Thyroid gland (tissue), 4 donors: ENCODE measurements at regions not wholly inside any gene's neighbourhood (a gene's known extent, or its start where the extent isn't known, plus 50 kb on each side); places are given as distances from the start of the nearest gene placed in this dataset.

Experiments
- DNase-seq, 2 donors: peaks; one replicate each; pipeline ENCODE4 v3.0.0-alpha.2; 2019
- H3K27ac ChIP-seq, 3 donors: fragments of 200-600 bp; sonication (generic); 1 replicate in 2 of 3; 2 replicates in 1 of 3; pipeline ENCODE4 v1.5.1; 2016 to 2019; ENCODE audit warnings: mild to moderate bottlenecking in 1 of 3, moderate library complexity in 1 of 3
- H3K27me3 ChIP-seq: fragments of 200-600 bp; sonication (generic); one replicate; pipeline ENCODE4 v1.5.1; 2019
- H3K36me3 ChIP-seq, 2 donors: fragments of 200-600 bp; sonication (generic); one replicate each; pipeline ENCODE4 v1.5.1; 2016 to 2019
- H3K4me1 ChIP-seq, 2 donors: fragments of 200-600 bp; sonication (generic); one replicate each; pipeline ENCODE4 v1.5.1; 2017 to 2019
- H3K4me3 ChIP-seq, 3 donors: fragments of 200-600 bp; sonication (generic); replicated peaks in 1 of 3; 1 replicate in 2 of 3; 2 replicates in 1 of 3; pipeline ENCODE4 v1.5.1; 2016; ENCODE audit warnings: mild to moderate bottlenecking in 1 of 3
- H3K9me3 ChIP-seq: fragments of 200-600 bp; sonication (generic); one replicate; pipeline ENCODE4 v1.5.1; 2017
- CTCF ChIP-seq, 6 experiments: fragments of 200-600 bp in 3 of 6; fragments of 450-650 bp in 3 of 6; sonication (generic) in 3 of 6; IDR thresholded peaks; one replicate each; pipeline ENCODE4 v1.5.1; 2016 to 2019; ENCODE audit warnings: antibody characterized with exemption in 6 of 6, mild to moderate bottlenecking in 2 of 6, inconsistent platforms in 1 of 6, moderate library complexity in 1 of 6
- POLR2A ChIP-seq, 2 donors: fragments of 450-650 bp; IDR thresholded peaks; one replicate each; pipeline ENCODE4 v1.6.1; 2017; ENCODE audit warnings: antibody characterized with exemption in 2 of 2, mild to moderate bottlenecking in 2 of 2, moderate library complexity in 1 of 2
- WGBS, 2 donors: methylation state at CpG; one replicate each; pipeline ENCODE4 v1.1.5; 2017; 5-methylcytosine and 5-hydroxymethylcytosine counted together
- intact Hi-C: fragments of 100-400 bp; cut with DNase I; formaldehyde crosslinking; loops from one replicate; pipeline ENCODE4 v1.15.1; 2023

GRCh38 chr13:40478775-40479174, 187.7 kb downstream of the FOXO1 start:
- peak overlapping the region; percentile 80 to 84 (median 83) for H3K27ac ChIP-seq
- peaks cover 61 to 64% of the 10 kb centered on the region in 2 donors for H3K4me1 ChIP-seq
- no peaks in the 10 kb centered on the region for H3K36me3 ChIP-seq
- H3K4me3 ChIP-seq = no peak overlapping the region
- DNase-seq = no peak
- no peak for TF ChIP-seq CTCF (IDR thresholded peaks at IDR 0.05)
- TF ChIP-seq POLR2A (IDR thresholded peaks at IDR 0.05) = no peak
- H3K27me3 ChIP-seq = no peaks in the 10 kb centered on the region
- H3K9me3 ChIP-seq = no peaks in the 10 kb centered on the region
- intact Hi-C loops = no loop called here
- WGBS, 2 donors = 82 to 85% methylated on average over 7 of the region's 7 CpGs

DNA sequence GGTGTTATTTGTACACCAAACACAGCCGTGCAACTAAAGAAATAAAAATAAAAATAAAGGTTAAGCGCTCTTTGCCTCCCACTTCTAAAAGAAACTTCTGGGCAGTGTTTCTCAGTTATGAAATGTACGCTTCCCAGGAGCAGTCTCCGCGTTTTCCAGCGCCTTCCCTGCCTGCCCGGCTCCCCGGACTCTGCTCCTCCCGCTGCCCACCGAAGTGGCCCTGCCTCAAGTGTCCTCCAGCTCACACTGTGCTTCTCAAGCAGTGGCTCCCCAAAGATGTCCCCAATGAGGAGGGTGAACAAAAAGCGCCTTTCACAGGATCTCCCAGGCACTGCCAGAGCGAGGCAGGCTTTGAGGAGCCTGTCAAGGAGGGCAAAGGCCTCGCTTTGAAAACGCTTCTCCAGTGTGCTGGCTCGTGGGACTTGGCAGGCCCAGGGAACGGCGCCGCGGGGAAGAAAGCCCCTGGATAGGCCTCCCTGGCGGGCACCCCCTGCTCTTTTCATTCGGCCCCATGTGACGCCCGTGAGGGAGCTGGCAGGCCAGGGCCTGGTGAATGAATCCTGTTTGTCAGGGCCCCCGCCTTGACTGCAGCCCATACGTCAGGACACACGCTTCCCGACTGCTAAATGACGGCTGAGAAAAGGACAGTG, 187.1 kb downstream of the FOXO1 start:
- TF ChIP-seq POLR2A (IDR thresholded peaks at IDR 0.05) (no peak), CTCF (IDR thresholded peaks at IDR 0.05) (no peak)
- 52 to 73% methylated on average over 26 to 28 of the region's 28 CpGs for WGBS, 2 donors
- Histone ChIP-seq H3K4me3 (no peak overlapping the region), H3K36me3 (no peaks in the 10 kb centered on the region), H3K27me3 (no peaks in the 10 kb centered on the region), H3K9me3 (no peaks in the 10 kb centered on the region), H3K27ac (peak overlapping the region; percentile 80 to 84 (median 83)), H3K4me1 (peaks cover 67 to 69% of the 10 kb centered on the region in 2 donors)
- intact Hi-C loops = no loop called here
- peak; percentile 71 to 78 for DNase-seq

- no peak overlapping the region for H3K4me3 ChIP-seq
- TF ChIP-seq POLR2A (IDR thresholded peaks at IDR 0.05) = peak in 1 of 2 donors; percentile 14
- no peak for TF ChIP-seq CTCF (IDR thresholded peaks at IDR 0.05)
- WGBS, 2 donors = 33 to 46% methylated on average over 19 of the region's 19 CpGs
- peak overlapping the region; percentile 80 to 84 (median 83) for H3K27ac ChIP-seq
- DNase-seq = peak; percentile 47 to 50
- peaks cover 69 to 75% of the 10 kb centered on the region in 2 donors for H3K4me1 ChIP-seq
- intact Hi-C loops = no loop called here
- H3K27me3 ChIP-seq = no peaks in the 10 kb centered on the region
- no peaks in the 10 kb centered on the region for H3K36me3 ChIP-seq
- H3K9me3 ChIP-seq = no peaks in the 10 kb centered on the region
Measured at GRCh38 chr13:40480012-40480914, 186.2 kb downstream of the FOXO1 start.

GRCh38 chr13:40480915-40481516, 185.4 kb downstream of the FOXO1 start:
- 57 to 61% methylated on average over 12 of the region's 12 CpGs for WGBS, 2 donors
- Histone ChIP-seq H3K9me3 (no peaks in the 10 kb centered on the region), H3K36me3 (no peaks in the 10 kb centered on the region), H3K4me3 (no peak overlapping the region), H3K27ac (peak overlapping the region; percentile 80 to 84 (median 83)), H3K27me3 (no peaks in the 10 kb centered on the region), H3K4me1 (peaks cover 69 to 78% of the 10 kb centered on the region in 2 donors)
- TF ChIP-seq POLR2A (IDR thresholded peaks at IDR 0.05) (no peak), CTCF (IDR thresholded peaks at IDR 0.05) (no peak)
- intact Hi-C loops = no loop called here
- DNase-seq = no peak
